ENCODE measurements at regions not wholly inside any gene's neighbourhood (a gene's known extent, or its start where the extent isn't known, plus 50 kb on each side); places are given as distances from the start of the nearest gene placed in this dataset.

DNA sequence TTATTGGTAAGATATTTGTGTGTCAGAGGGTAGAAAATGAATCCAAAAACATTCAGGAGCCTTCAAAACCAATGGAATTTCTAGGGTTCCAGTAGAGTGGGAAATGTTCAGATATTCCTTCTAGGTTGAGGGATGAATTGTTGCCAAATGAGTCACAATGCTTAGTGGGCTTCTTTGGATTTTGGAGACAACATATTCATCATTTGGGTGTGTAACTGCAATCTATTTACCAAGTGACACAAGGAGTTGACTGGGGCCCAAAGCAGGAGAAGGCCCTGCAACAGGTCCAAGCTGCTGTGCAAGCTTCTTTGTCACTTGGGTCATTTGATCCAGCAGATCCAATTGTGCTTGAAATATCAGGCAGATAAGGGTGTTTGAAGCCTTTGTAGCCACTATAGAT, 551.5 kb upstream of the PITX2 start:
- Histone ChIP-seq H3K9me3 (ENCODE audit: control insufficient read depth, low read length) (no peaks in the 10 kb centered on the region), H3K4me1 (ENCODE audit: control insufficient read depth, insufficient read depth, low read length, poor library complexity, severe bottlenecking) (no peaks in the 10 kb centered on the region), H3K4me3 (ENCODE audit: insufficient read depth, low read depth, low read length, poor library complexity, severe bottlenecking) (no peak overlapping the region), H3K36me3 (ENCODE audit: control insufficient read depth, insufficient read depth, low read length) (no peaks in the 10 kb centered on the region), H3K27me3 (replicated peaks; ENCODE audit: control insufficient read depth, insufficient read depth, low read length, poor library complexity, severe bottlenecking) (no peaks in the 10 kb centered on the region), H3K27ac (ENCODE audit: insufficient read depth, low read length, poor library complexity, severe bottlenecking) (no peak overlapping the region)
- DNase-seq = no peak

DNA sequence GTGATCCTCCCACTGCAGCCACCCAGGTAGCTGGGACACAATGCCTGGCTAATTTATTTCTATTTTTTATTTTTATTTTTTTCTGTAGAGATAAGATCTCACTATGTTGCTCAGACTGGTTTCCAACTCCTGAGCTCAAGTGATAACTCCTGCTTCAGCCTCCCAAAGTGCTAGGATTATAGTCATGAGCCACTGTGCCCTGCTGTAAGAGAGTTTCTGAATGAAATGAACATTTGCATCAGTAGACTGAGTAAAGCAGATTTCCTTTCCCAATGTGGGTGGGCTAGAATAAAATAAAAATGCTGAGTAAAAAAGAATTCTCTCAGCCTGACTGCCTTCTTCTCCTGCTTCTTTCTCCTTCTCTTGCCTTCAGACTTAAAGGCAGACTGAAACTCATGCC, 555.4 kb upstream of the PITX2 start:
- Histone ChIP-seq H3K27me3 (replicated peaks; ENCODE audit: control insufficient read depth, insufficient read depth, low read length, poor library complexity, severe bottlenecking) (no peaks in the 10 kb centered on the region), H3K4me3 (ENCODE audit: insufficient read depth, low read depth, low read length, poor library complexity, severe bottlenecking) (no peak overlapping the region), H3K36me3 (ENCODE audit: control insufficient read depth, insufficient read depth, low read length) (no peaks in the 10 kb centered on the region), H3K27ac (ENCODE audit: insufficient read depth, low read length, poor library complexity, severe bottlenecking) (no peak overlapping the region), H3K9me3 (ENCODE audit: control insufficient read depth, low read length) (no peaks in the 10 kb centered on the region), H3K4me1 (ENCODE audit: control insufficient read depth, insufficient read depth, low read length, poor library complexity, severe bottlenecking) (no peaks in the 10 kb centered on the region)
- no peak for DNase-seq

DNA sequence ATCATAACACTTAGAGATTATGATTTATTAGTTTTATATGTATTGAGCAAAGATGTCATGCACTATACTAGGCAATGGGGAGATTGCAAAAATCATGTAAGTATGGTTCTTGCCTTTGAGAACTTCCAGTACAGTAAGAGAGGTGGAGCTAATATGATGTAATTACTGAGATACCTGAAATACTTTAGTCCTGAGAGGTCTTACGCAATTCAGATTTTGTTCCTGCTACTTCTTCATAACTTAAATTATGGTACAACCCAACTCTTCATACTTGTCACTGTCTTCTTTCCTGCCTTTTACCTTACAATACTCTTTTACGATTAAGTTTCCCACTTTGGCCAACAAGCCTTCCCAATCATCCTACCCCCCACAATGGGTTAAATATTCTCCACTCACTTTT, 564.2 kb upstream of the PITX2 start:
- H3K36me3 ChIP-seq (ENCODE audit: control insufficient read depth, insufficient read depth, low read length) = no peaks in the 10 kb centered on the region
- no peaks in the 10 kb centered on the region for H3K4me1 ChIP-seq (ENCODE audit: control insufficient read depth, insufficient read depth, low read length, poor library complexity, severe bottlenecking)
- H3K9me3 ChIP-seq (ENCODE audit: control insufficient read depth, low read length) = no peaks in the 10 kb centered on the region
- DNase-seq = no peak
- H3K27me3 ChIP-seq (replicated peaks; ENCODE audit: control insufficient read depth, insufficient read depth, low read length, poor library complexity, severe bottlenecking) = no peaks in the 10 kb centered on the region
- no peak overlapping the region for H3K27ac ChIP-seq (ENCODE audit: insufficient read depth, low read length, poor library complexity, severe bottlenecking)
- no peak overlapping the region for H3K4me3 ChIP-seq (ENCODE audit: insufficient read depth, low read depth, low read length, poor library complexity, severe bottlenecking)

DNA sequence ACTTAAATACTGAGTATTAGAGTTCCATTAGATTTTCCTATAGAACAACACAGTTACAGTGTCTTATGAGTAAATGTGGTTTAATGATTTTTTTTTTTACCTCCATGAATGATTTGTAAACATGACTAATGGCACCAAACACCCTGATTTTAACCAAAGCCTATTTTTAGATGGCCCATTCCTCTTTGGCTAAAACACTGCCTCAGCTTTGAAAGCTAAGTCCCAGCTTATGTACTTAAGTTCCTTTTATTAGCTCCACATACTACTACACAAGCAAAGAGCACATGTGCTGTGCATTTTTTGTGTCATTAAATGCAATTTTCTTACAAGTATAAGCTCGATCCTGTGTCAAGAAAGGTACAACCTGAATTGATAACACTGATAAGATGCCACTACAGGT, 575.6 kb upstream of the PITX2 start:
- H3K27ac ChIP-seq (ENCODE audit: insufficient read depth, low read length, poor library complexity, severe bottlenecking) = no peak overlapping the region
- no peaks in the 10 kb centered on the region for H3K27me3 ChIP-seq (replicated peaks; ENCODE audit: control insufficient read depth, insufficient read depth, low read length, poor library complexity, severe bottlenecking)
- DNase-seq = no peak
- no peaks in the 10 kb centered on the region for H3K36me3 ChIP-seq (ENCODE audit: control insufficient read depth, insufficient read depth, low read length)
- no peak overlapping the region for H3K4me3 ChIP-seq (ENCODE audit: insufficient read depth, low read depth, low read length, poor library complexity, severe bottlenecking)
- H3K4me1 ChIP-seq (ENCODE audit: control insufficient read depth, insufficient read depth, low read length, poor library complexity, severe bottlenecking) = no peaks in the 10 kb centered on the region
- H3K9me3 ChIP-seq (ENCODE audit: control insufficient read depth, low read length) = no peaks in the 10 kb centered on the region

DNA sequence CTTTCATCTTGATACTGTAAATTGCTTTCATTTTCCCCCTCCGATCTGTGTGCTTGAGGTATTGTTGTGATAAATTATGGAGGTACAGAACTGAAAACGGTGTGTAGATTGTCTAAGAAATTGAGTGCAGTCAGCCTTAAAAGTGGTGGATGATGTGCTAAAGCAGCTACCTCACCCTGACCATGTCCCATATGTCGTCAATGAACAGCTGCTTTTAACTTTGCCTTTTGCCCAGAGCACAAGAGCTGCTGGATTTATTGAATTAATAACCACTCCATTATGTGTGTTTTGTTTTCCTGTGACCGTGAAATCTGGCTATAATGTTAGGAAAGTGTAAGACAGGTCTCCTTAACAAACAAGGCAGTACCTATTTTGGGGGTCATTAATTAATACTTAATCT, 581.9 kb upstream of the PITX2 start:
- DNase-seq = no peak

DNA sequence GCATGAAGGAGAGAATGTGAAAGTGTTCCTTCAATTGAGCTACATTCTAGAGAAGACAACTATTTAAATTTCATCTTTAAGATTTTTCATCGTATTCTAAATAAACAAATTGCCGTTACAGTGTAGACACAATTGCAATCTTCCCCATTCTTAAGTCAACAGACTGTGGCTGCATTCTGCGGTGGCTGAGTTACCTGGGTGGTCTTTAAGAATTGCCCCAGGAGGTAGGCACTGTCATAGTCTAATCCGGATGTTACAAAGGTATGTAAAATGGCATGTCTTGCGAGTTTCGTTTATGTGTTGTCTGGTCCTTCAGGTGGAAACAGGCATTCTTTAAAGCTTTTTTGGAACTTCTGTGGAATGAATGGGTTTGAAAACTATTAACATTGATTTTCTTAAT, 586.1 kb upstream of the PITX2 start:
- H3K9me3 ChIP-seq (ENCODE audit: control insufficient read depth, low read length) = no peaks in the 10 kb centered on the region
- no peak for DNase-seq
- H3K4me3 ChIP-seq (ENCODE audit: insufficient read depth, low read depth, low read length, poor library complexity, severe bottlenecking) = no peak overlapping the region
- no peaks in the 10 kb centered on the region for H3K4me1 ChIP-seq (ENCODE audit: control insufficient read depth, insufficient read depth, low read length, poor library complexity, severe bottlenecking)
- no peaks in the 10 kb centered on the region for H3K36me3 ChIP-seq (ENCODE audit: control insufficient read depth, insufficient read depth, low read length)
- H3K27me3 ChIP-seq (replicated peaks; ENCODE audit: control insufficient read depth, insufficient read depth, low read length, poor library complexity, severe bottlenecking) = no peaks in the 10 kb centered on the region
- H3K27ac ChIP-seq (ENCODE audit: insufficient read depth, low read length, poor library complexity, severe bottlenecking) = no peak overlapping the region

More for the DNA sequence above, 581.9 kb upstream of the PITX2 start:
- Histone ChIP-seq H3K36me3 (ENCODE audit: control insufficient read depth, insufficient read depth, low read length) (no peaks in the 10 kb centered on the region), H3K27me3 (replicated peaks; ENCODE audit: control insufficient read depth, insufficient read depth, low read length, poor library complexity, severe bottlenecking) (no peaks in the 10 kb centered on the region), H3K9me3 (ENCODE audit: control insufficient read depth, low read length) (no peaks in the 10 kb centered on the region), H3K4me1 (ENCODE audit: control insufficient read depth, insufficient read depth, low read length, poor library complexity, severe bottlenecking) (no peaks in the 10 kb centered on the region), H3K4me3 (ENCODE audit: insufficient read depth, low read depth, low read length, poor library complexity, severe bottlenecking) (no peak overlapping the region), H3K27ac (ENCODE audit: insufficient read depth, low read length, poor library complexity, severe bottlenecking) (no peak overlapping the region)

DNA sequence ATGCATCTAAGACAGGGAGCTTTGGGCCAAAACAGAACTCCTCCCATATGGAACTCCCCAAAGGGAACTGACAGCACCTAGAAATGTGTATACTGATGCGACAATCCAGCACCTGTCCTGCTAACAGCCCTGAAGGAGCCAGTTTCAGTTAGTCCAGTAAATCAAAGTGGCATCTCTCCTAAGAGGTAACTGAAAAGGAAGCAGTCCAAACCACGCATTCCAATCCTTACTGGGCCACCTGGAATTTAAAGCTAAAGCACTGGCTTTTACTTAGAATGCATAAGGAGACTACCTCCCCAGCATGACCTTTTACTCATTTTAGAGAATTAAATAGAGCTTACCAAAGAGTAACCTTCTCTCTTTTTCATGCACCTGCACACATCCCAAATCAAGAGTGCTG, 586.8 kb upstream of the PITX2 start:
- Histone ChIP-seq H3K36me3 (ENCODE audit: control insufficient read depth, insufficient read depth, low read length) (no peaks in the 10 kb centered on the region), H3K4me3 (ENCODE audit: insufficient read depth, low read depth, low read length, poor library complexity, severe bottlenecking) (no peak overlapping the region), H3K27ac (ENCODE audit: insufficient read depth, low read length, poor library complexity, severe bottlenecking) (no peak overlapping the region), H3K4me1 (ENCODE audit: control insufficient read depth, insufficient read depth, low read length, poor library complexity, severe bottlenecking) (no peaks in the 10 kb centered on the region), H3K27me3 (replicated peaks; ENCODE audit: control insufficient read depth, insufficient read depth, low read length, poor library complexity, severe bottlenecking) (no peaks in the 10 kb centered on the region), H3K9me3 (ENCODE audit: control insufficient read depth, low read length) (no peaks in the 10 kb centered on the region)
- no peak for DNase-seq

DNA sequence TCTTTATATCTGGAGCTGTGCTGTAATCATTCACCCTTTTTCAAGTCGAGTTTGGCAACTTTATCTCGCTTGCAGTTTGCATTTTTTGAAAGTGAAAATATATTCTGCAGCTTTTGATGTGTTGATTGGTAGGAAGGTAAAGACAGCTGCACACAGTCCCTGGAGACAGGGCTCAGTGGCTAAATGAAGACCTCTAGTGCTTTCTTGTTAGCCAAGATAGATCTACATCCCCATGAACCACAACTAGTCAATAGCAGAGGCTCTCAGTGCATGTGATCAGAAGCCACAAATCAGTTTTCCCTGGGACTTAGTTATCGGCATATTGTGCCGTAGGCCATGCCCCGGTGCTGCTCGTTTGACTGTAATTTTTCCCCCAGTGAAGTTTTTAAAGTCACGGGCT, 587.7 kb upstream of the PITX2 start:
- Histone ChIP-seq H3K27me3 (replicated peaks; ENCODE audit: control insufficient read depth, insufficient read depth, low read length, poor library complexity, severe bottlenecking) (no peaks in the 10 kb centered on the region), H3K4me1 (ENCODE audit: control insufficient read depth, insufficient read depth, low read length, poor library complexity, severe bottlenecking) (no peaks in the 10 kb centered on the region), H3K9me3 (ENCODE audit: control insufficient read depth, low read length) (no peaks in the 10 kb centered on the region), H3K27ac (ENCODE audit: insufficient read depth, low read length, poor library complexity, severe bottlenecking) (no peak overlapping the region), H3K36me3 (ENCODE audit: control insufficient read depth, insufficient read depth, low read length) (no peaks in the 10 kb centered on the region), H3K4me3 (ENCODE audit: insufficient read depth, low read depth, low read length, poor library complexity, severe bottlenecking) (no peak overlapping the region)
- DNase-seq = no peak

DNA sequence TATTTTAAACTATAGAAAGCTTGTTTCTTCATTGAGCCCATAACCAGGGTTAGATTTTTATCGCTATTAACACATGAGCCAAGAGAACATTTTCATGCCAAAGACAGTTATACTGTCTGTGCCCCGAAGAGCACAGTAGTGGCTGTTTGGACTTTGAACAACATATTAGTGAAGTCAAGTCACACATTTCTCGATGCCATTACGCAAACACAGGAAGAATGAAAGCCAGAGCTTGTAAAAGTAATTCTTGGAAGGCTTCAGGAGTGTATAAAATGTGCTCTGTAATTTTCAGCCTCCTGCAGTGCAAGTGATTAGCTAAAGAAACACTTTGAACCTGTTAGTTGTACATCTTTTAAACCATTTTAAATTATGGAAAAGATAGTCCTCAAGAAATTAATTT, 590.7 kb upstream of the PITX2 start:
- no peaks in the 10 kb centered on the region for H3K27me3 ChIP-seq (replicated peaks; ENCODE audit: control insufficient read depth, insufficient read depth, low read length, poor library complexity, severe bottlenecking)
- DNase-seq = no peak
- no peak overlapping the region for H3K4me3 ChIP-seq (ENCODE audit: insufficient read depth, low read depth, low read length, poor library complexity, severe bottlenecking)
- no peaks in the 10 kb centered on the region for H3K9me3 ChIP-seq (ENCODE audit: control insufficient read depth, low read length)
- no peaks in the 10 kb centered on the region for H3K4me1 ChIP-seq (ENCODE audit: control insufficient read depth, insufficient read depth, low read length, poor library complexity, severe bottlenecking)
- no peak overlapping the region for H3K27ac ChIP-seq (ENCODE audit: insufficient read depth, low read length, poor library complexity, severe bottlenecking)
- no peaks in the 10 kb centered on the region for H3K36me3 ChIP-seq (ENCODE audit: control insufficient read depth, insufficient read depth, low read length)

DNA sequence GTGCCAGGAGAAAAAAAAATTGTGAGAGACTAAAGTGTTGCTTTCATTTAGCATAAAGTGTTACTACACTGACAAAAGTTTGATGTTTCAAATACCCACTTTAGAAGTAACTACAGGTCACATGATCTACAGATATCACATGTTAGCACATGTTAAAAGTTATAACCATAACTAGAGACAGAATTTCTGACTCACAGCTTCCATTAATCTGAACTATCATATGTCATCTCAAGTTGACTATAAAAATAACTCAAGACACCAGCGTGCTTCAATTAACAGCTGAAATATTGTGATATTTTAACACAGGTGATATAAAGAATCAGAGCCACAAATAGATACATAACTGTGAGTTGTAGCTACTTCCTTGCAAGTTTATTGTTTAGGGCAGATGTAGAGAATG, 591.5 kb upstream of the PITX2 start:
- H3K9me3 ChIP-seq (ENCODE audit: control insufficient read depth, low read length) = no peaks in the 10 kb centered on the region
- H3K27ac ChIP-seq (ENCODE audit: insufficient read depth, low read length, poor library complexity, severe bottlenecking) = no peak overlapping the region
- no peak for DNase-seq
- no peaks in the 10 kb centered on the region for H3K36me3 ChIP-seq (ENCODE audit: control insufficient read depth, insufficient read depth, low read length)
- no peaks in the 10 kb centered on the region for H3K27me3 ChIP-seq (replicated peaks; ENCODE audit: control insufficient read depth, insufficient read depth, low read length, poor library complexity, severe bottlenecking)
- H3K4me3 ChIP-seq (ENCODE audit: insufficient read depth, low read depth, low read length, poor library complexity, severe bottlenecking) = no peak overlapping the region
- no peaks in the 10 kb centered on the region for H3K4me1 ChIP-seq (ENCODE audit: control insufficient read depth, insufficient read depth, low read length, poor library complexity, severe bottlenecking)

DNA sequence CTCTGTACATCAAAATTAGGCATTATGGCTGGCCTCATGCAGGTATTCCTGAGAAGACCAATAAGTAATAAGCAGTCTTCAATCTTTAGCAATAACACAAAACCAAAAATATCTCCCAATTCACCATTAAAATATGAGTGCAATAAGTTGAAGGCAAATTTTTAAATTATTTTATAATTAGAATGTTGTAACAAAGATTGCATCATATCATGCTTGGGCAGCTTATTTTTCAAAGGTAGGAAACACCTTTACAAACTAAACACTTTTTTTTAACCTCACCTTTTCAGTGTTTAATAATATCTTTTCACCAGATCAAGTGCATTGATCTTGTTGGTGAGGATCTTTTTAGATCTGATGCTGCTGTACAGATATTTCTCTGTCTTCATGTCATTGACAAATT, 592.9 kb upstream of the PITX2 start:
- Histone ChIP-seq H3K36me3 (ENCODE audit: control insufficient read depth, insufficient read depth, low read length) (no peaks in the 10 kb centered on the region), H3K4me1 (ENCODE audit: control insufficient read depth, insufficient read depth, low read length, poor library complexity, severe bottlenecking) (no peaks in the 10 kb centered on the region), H3K27me3 (replicated peaks; ENCODE audit: control insufficient read depth, insufficient read depth, low read length, poor library complexity, severe bottlenecking) (no peaks in the 10 kb centered on the region), H3K27ac (ENCODE audit: insufficient read depth, low read length, poor library complexity, severe bottlenecking) (no peak overlapping the region), H3K4me3 (ENCODE audit: insufficient read depth, low read depth, low read length, poor library complexity, severe bottlenecking) (no peak overlapping the region), H3K9me3 (ENCODE audit: control insufficient read depth, low read length) (no peaks in the 10 kb centered on the region)
- DNase-seq = no peak
